Neural cell (in vitro differentiated cells): ENCODE measurements at regions not wholly inside any gene's neighbourhood (a gene's known extent, or its start where the extent isn't known, plus 50 kb on each side); places are given as distances from the start of the nearest gene placed in this dataset.

Experiments used
- CTCF ChIP-seq: fragments of 450-650 bp; IDR thresholded peaks from 2 replicates; pipeline ENCODE4 v1.5.1; 2014; ENCODE audit warnings: antibody characterized with exemption, mild to moderate bottlenecking, moderate library complexity; ENCODE audit not compliant: poor library complexity, severe bottlenecking
- EZH2 ChIP-seq: fragments of 200-600, 300-800 bp; shearing (Covaris generic), sonication (generic); IDR thresholded peaks from 2 replicates; pipeline ENCODE4 v1.6.1; 2014; ENCODE audit warnings: antibody characterized with exemption, low read length, borderline replicate concordance, mild to moderate bottlenecking; ENCODE audit not compliant: insufficient read depth, poor library complexity, severe bottlenecking
- REST ChIP-seq: IDR thresholded peaks from 2 replicates; pipeline ENCODE4 v1.6.1; 2012; ENCODE audit warnings: borderline replicate concordance

- TF ChIP-seq CTCF (no peak), EZH2 (no peak), REST (no peak)
Measured at GRCh38 chr6:146878952-146879340, 280.2 kb downstream of the ADGB start.
